ENCODE measurements at regions not wholly inside any gene's neighbourhood (a gene's known extent, or its start where the extent isn't known, plus 50 kb on each side); places are given as distances from the start of the nearest gene placed in this dataset.

DNA sequence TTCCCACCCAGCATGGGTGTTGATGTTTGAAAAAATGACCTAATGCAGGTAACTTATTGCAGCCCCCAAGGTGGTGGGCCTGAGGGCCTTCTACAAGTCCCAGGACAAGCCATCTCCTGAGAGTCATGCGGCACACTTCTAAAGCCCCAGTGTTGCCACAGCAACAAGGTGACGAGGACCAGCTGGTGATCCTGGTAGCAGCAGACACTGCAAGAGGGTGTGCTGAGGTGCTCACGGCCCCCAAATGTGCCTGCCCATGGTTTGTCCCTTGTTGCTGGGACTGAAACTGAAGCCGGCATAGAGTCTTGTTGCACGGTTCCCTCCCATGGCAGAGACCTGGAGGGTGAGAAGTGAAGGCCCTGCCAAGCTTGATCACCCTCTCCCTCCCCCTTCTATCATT is 333.2 kb upstream of the MGMT start:
- Histone ChIP-seq H3K4me3 (no peak overlapping the region), H3K36me3 (no peaks in the 10 kb centered on the region), H3K9me3 (no peaks in the 10 kb centered on the region), H3K4me1 (no peaks in the 10 kb centered on the region), H3K27me3 (no peaks in the 10 kb centered on the region), H3K27ac (no peak overlapping the region)
- WGBS, 2 donors: 70 to 82% methylated on average over 2 to 4 of the region's 5 CpGs
- DNase-seq: no peak
- no peak for TF ChIP-seq POLR2A (IDR thresholded peaks at IDR 0.05)
- TF ChIP-seq, protein P1, sequence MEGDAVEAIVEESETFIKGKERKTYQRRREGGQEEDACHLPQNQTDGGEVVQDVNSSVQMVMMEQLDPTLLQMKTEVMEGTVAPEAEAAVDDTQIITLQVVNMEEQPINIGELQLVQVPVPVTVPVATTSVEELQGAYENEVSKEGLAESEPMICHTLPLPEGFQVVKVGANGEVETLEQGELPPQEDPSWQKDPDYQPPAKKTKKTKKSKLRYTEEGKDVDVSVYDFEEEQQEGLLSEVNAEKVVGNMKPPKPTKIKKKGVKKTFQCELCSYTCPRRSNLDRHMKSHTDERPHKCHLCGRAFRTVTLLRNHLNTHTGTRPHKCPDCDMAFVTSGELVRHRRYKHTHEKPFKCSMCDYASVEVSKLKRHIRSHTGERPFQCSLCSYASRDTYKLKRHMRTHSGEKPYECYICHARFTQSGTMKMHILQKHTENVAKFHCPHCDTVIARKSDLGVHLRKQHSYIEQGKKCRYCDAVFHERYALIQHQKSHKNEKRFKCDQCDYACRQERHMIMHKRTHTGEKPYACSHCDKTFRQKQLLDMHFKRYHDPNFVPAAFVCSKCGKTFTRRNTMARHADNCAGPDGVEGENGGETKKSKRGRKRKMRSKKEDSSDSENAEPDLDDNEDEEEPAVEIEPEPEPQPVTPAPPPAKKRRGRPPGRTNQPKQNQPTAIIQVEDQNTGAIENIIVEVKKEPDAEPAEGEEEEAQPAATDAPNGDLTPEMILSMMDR (IDR thresholded peaks at IDR 0.05): no peak
- intact Hi-C loops (cut with DNase I): no loop called here

DNA sequence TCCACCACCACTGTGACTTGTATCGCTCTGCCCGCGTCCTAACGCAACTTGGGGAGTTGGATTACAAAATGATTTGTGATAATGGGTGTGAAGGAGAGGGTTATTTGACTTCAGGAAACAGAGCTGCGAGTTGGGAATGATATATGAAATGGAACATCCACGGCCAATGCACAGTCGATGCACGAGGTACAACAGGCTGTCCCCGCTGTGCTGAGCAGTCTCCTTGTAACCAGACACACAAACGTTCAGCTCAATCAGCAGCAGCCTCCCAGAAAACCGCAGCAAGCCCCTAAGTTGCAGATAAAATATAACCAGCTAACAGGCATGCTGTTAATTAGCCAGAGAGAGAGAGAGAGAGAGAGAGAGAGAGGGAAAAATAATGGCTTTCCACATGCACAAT is 332.7 kb upstream of the MGMT start:
- H3K4me1 ChIP-seq: no peaks in the 10 kb centered on the region
- H3K4me3 ChIP-seq: no peak overlapping the region
- no peak for DNase-seq
- TF ChIP-seq, protein P1 (IDR thresholded peaks at IDR 0.05): no peak
- 77 to 83% methylated on average over 8 to 11 of the region's 11 CpGs for WGBS, 2 donors
- H3K27ac ChIP-seq: no peak overlapping the region
- H3K9me3 ChIP-seq: no peaks in the 10 kb centered on the region
- intact Hi-C loops (cut with DNase I): no loop called here
- H3K27me3 ChIP-seq: no peaks in the 10 kb centered on the region
- H3K36me3 ChIP-seq: no peaks in the 10 kb centered on the region

DNA sequence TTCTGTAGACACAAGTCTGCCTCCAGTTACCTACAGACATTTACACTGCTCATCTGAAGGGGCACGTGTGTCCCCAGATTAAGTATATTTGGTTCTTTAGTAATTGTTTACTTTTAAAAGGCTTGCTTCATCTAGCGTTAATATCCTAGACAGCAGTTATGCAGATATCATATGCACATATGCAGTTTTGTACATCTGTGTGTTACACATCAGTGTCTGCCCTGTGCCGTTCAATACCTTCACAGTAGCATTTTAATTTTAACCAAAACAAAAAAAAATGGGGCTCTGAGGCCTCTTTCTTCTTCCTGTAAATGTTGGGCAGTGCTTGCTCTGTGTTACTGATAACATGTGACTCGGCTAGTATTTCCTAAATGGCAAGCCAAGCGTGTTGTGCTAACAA is 331.4 kb upstream of the MGMT start:
- Histone ChIP-seq H3K27me3 (no peaks in the 10 kb centered on the region), H3K9me3 (no peaks in the 10 kb centered on the region), H3K4me1 (no peaks in the 10 kb centered on the region), H3K36me3 (no peaks in the 10 kb centered on the region), H3K27ac (no peak overlapping the region), H3K4me3 (no peak overlapping the region)
- intact Hi-C loops (cut with DNase I): no loop called here
- TF ChIP-seq, protein P1 (IDR thresholded peaks at IDR 0.05): no peak
- no peak for TF ChIP-seq POLR2A (IDR thresholded peaks at IDR 0.05)
- no peak for DNase-seq
- WGBS, 2 donors: 49 to 51% methylated on average over 5 of the region's 5 CpGs

DNA sequence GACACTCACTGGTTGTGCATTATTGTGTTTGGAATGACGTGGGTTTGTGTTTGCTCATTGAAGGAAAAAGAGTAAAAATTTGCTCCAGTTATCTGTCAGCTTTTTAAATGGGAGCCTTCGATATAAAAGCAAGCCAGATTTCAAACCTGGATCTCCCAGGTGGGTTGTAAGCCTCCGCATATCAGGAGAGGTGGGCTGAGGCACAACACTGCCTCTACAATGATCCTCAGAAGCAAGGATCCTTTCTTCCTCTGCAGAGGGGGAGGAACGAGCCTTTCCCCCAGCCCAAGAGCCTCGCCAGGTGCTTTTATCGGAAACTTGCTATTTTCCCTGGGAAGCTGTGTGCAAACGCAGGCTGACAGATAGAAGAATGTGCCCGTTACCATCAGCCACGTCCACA is 331.0 kb upstream of the MGMT start:
- Histone ChIP-seq H3K27ac (no peak overlapping the region), H3K27me3 (no peaks in the 10 kb centered on the region), H3K36me3 (no peaks in the 10 kb centered on the region), H3K4me1 (no peaks in the 10 kb centered on the region), H3K4me3 (no peak overlapping the region), H3K9me3 (no peaks in the 10 kb centered on the region)
- no peak for DNase-seq
- TF ChIP-seq POLR2A (IDR thresholded peaks at IDR 0.05): no peak
- TF ChIP-seq, protein P1 (IDR thresholded peaks at IDR 0.05): no peak
- 53 to 63% methylated on average over 9 of the region's 9 CpGs for WGBS, 2 donors
- intact Hi-C loops (cut with DNase I): no loop called here

DNA sequence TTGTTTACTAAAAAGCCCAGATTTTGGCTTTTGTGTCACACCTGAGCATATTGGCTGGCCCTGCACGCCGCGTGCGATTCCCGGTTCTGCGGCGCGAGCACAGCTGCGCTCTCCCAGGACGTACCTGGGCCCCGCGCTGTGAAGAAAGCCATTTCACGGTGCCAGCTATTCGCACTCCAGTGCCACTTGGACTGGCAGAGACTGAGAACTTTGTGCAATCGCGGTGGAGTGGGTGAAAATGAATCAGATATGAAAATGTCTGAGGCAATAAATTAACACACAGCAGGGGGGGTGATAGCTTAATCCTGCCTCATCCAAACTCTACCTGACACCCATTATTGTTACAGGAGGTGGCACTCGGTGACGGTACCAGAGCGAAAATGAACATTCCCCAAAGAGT is 330.1 kb upstream of the MGMT start:
- DNase-seq: no peak
- Histone ChIP-seq H3K27me3 (no peaks in the 10 kb centered on the region), H3K4me1 (no peaks in the 10 kb centered on the region), H3K4me3 (no peak overlapping the region), H3K27ac (no peak overlapping the region), H3K9me3 (no peaks in the 10 kb centered on the region), H3K36me3 (no peaks in the 10 kb centered on the region)
- 90 to 94% methylated on average over 17 to 18 of the region's 19 CpGs for WGBS, 2 donors
- no peak for TF ChIP-seq POLR2A (IDR thresholded peaks at IDR 0.05)
- TF ChIP-seq, protein P1 (IDR thresholded peaks at IDR 0.05): no peak
- intact Hi-C loops (cut with DNase I): no loop called here
